HG03469 (cell line): ENCODE measurements at regions not wholly inside any gene's neighbourhood (a gene's known extent, or its start where the extent isn't known, plus 50 kb on each side); places are given as distances from the start of the nearest gene placed in this dataset.

Experiments
- ATAC-seq: cut with Tn5 transposase; IDR thresholded peaks from one replicate; pipeline ENCODE4 v1.9.1; 2021; ENCODE audit warnings: mild to moderate bottlenecking, moderate library complexity, moderate number of reproducible peaks; ENCODE audit not compliant: unreplicated experiment

GRCh38 chr13:71090990-71091389, 776.0 kb downstream of the DACH1 start:
- no peak for ATAC-seq

- ATAC-seq, result no peak
Measured at GRCh38 chr13:71089056-71089455, 777.9 kb downstream of the DACH1 start.

- ATAC-seq, result no peak
Measured at GRCh38 chr13:71087432-71087831, 779.6 kb downstream of the DACH1 start.

DNA sequence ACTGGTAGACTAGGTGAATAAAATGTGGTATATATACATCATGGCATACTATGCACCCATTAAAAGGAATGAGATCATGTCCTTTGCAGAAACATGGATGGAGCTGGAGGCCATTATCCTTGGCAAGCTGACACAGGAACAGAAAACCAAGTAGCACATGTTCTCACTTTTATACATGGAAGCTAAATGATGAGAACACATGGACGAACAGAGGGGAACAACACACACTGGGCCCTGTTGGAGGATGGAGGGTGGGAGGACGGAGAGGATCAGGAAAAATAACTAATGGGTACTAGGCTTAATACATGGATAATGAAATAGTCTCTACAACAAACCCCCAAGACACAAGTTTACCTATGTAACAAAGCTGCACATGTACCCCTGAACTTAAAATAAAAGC, 780.0 kb downstream of the DACH1 start:
- no peak for ATAC-seq

DNA sequence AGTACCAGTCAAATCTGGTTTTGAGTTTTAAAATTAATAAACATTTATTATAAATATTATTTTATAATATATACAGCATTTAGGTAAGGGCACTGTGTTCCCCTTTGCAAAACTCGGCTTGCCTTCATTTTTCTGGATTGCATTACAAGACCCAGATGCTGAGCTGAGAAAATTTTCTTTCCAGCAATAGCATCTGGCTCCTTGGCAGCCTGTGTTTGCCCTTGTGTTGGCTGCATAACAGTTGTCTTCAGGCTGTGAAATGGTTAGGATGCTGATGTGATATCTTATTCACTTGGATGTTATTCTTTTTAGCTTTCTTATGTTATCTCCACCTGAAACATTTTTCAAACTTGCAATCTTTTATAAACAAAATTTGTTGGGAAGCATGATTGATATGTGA, 784.4 kb downstream of the DACH1 start:
- ATAC-seq, result no peak

DNA sequence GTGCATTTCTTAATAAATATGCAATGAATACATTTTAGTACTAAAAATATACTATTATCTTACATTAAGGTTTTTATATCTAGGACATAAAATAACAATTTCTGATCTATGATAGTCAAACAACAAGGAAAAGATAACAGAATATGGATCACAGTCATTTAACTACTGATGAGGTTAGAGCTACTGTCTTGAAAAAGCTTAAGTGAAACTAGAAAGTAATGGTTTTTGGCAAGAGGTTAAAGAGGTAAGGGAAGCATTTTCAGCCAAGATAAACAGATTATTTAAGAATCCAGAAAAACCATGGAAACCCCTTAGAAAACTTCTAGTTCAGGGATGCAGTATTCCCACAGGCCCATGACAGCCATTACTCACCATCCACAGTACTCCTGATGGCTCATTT, 787.4 kb downstream of the DACH1 start:
- ATAC-seq, result no peak

GRCh38 chr13:71068041-71068440, 799.0 kb downstream of the DACH1 start:
- no peak for ATAC-seq

DNA sequence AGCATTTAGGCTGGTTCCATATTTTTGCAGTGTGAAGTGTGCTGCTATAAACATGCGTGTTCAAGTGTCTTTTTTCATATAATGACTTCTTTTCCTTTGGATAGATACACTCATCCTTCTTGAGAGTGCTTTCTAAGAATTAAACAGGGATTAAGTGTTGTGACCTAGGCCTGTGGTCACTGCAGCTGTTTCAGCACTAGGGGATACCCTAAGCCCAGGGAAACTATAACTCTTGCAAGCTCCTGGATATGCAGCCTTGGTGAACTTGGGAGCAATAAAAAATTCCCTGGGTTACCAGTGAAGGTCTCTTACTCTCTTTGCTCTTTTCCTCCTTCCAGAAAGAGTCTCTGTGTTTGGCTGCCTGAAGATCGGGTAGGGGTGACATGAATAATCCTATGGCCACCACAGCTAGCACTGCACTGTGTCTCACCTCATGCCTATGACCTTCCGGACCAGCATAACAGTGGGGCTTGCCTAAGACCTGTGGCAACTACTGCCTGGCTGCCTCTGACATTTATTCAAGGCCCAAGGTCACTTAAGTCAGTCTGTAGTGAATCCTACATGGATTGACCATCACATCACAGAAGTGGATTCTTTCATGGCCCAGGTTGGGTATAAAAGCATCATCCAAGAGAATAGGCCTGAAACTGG, 799.7 kb downstream of the DACH1 start:
- ATAC-seq, result no peak

GRCh38 chr13:71056581-71056980, 810.4 kb downstream of the DACH1 start:
- no peak for ATAC-seq

DNA sequence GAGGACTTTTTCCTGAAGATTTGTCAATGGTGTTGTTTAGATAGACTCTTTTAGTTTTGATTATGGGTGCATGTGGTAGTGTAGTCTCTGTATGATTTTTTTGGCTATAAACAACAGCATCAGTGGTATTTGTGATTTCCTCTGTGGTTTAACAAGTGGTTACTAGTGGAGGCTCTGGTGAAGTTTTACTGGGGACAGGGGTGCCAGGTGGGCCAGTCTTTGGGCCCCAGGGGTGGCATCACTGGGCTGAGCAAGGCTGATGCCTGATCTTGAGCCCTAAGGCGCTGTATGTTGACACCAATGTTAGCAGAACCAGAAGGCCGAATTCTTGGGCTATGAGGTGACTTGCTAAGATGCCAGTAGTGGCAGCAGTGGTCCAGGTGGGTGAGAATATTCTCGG, 811.4 kb downstream of the DACH1 start:
- no peak for ATAC-seq

DNA sequence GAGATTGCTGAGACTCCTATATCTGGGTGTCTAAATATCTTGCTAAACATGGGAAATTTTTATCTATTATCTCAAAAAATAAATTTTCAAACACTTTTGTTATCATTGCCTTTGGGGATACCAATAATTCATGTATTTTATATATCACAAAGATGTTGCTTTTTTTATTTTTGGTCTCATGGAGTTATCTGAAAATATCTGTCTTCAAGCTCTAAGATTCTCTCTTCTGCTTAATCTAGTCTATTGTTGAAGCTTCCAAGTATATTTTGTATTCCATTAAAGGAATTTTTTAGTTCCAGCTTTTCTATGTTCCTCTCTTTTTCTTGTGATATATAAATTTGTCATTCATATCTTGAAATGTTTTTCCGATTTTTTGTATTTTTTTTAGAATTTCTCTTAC, 812.0 kb downstream of the DACH1 start:
- ATAC-seq, result no peak

DNA sequence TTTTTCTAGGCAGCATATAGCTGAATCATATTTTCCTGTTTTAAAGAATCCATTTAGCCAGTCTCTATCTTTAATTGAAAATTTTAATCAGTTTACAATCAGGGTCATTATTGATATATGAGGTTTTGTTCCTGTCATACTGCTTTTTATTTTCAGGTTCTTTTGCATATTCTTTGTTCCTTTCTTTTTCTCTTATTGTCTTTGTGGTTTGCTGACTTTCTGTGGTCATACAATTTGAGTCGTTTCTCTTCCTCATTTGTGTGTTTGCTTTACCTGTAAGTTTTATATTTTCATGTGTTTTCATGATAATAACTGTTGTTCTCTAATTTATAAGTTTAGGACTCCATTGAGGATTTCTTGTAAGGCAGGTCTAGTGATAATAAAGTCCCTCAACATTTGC, 812.6 kb downstream of the DACH1 start:
- peak; percentile 91 for ATAC-seq

DNA sequence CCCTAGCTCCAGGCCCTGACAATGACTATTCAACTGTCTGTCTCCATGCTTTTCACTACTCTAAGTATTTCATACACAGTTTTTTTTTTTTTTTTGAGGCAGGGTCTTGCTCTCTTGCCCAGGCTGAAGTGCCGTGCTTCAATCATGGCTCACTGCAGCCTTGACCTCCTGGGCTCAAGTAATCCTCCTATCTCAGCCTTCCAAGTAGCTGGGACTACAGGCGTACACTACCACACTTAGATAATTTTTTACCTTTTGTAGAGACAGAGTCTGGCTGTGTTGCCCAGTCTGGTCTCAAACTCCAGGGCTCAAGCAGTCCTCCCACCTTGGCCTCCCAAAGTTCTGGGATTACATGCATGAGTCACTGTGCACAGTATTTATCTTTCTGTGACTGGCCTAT, 815.4 kb downstream of the DACH1 start:
- no peak for ATAC-seq

- ATAC-seq, result no peak
Measured at GRCh38 chr13:71046360-71047079, 820.5 kb downstream of the DACH1 start.

- ATAC-seq, result no peak
Measured at GRCh38 chr13:71045101-71045500, 821.9 kb downstream of the DACH1 start.

GRCh38 chr13:71039440-71039839, 827.6 kb downstream of the DACH1 start:
- ATAC-seq, result no peak

DNA sequence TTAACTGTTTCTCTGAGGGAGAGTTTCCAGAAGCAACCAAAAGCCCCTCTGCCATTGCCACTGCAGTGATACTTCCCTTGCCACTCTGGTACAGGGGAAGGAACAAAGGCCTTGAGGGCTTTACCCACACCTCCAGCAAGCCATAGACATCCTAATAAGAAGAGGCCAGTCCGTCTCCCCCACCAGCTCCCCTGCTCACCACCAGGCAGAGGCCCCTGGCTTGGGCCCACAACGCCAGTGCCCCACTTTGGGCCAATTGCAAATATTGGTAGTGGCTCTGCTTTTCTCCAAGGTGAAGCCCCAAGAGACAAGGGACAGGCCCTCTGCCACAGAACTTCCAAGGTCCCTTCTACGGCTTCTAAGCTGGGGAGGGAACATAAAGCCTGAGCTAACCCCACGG, 833.0 kb downstream of the DACH1 start:
- no peak for ATAC-seq

- ATAC-seq, result no peak
Measured at GRCh38 chr13:71033026-71033425, 834.0 kb downstream of the DACH1 start.

- no peak for ATAC-seq
Measured at GRCh38 chr13:71030784-71031183, 836.2 kb downstream of the DACH1 start.

DNA sequence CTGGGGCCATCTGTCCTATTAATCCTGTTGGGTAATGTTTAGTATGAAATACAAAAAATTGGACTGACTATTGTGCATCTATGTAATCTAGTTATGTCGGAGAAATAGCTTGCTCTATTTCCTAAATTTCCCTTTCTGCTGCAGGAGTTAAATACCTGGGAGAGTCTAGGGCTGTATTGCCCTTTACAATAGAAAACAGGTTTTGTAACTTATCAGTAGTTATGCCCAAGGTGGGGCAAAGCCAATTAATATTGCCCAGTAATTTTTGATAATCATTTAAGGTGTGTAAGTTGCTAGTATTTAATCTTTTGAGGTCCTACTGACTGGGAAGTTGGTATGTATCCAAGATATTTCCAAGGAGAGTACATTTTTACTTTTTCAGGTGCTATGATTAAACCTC, 838.1 kb downstream of the DACH1 start:
- no peak for ATAC-seq

GRCh38 chr13:71021825-71022422, 845.1 kb downstream of the DACH1 start:
- no peak for ATAC-seq

- no peak for ATAC-seq
Measured at GRCh38 chr13:71018995-71019394, 848.0 kb downstream of the DACH1 start.
